H9 (cell line): ENCODE measurements at regions not wholly inside any gene's neighbourhood (a gene's known extent, or its start where the extent isn't known, plus 50 kb on each side); places are given as distances from the start of the nearest gene placed in this dataset.

ENCODE experiments used
- DNase-seq: peaks from one replicate; pipeline ENCODE4 v3.0.0-alpha.2; 2017
- H2AFZ ChIP-seq: one replicate; pipeline ENCODE4 v1.6.1; 2013; ENCODE audit warnings: mild to moderate bottlenecking, low read length, control low read depth, moderate library complexity
- H2AK5ac ChIP-seq: 2 replicates; pipeline ENCODE4 v1.6.1; 2013; ENCODE audit warnings: low read length, control low read depth, mixed read lengths; ENCODE audit not compliant: insufficient read length
- H2BK120ac ChIP-seq: one replicate; pipeline ENCODE4 v1.6.1; 2013; ENCODE audit warnings: low read depth, mild to moderate bottlenecking, low read length, control low read depth, inconsistent platforms; ENCODE audit not compliant: poor library complexity, severe bottlenecking
- H2BK12ac ChIP-seq: 2 replicates; pipeline ENCODE4 v1.6.1; 2013; ENCODE audit warnings: low read length, control low read depth, mixed read lengths, low read depth; ENCODE audit not compliant: insufficient read length
- H2BK15ac ChIP-seq: 2 replicates; pipeline ENCODE4 v1.6.1; 2013; ENCODE audit warnings: low read depth, low read length, control low read depth
- H2BK20ac ChIP-seq: one replicate; pipeline ENCODE4 v1.6.1; 2013; ENCODE audit warnings: low read depth, mild to moderate bottlenecking, low read length, control low read depth, inconsistent platforms; ENCODE audit not compliant: poor library complexity, severe bottlenecking
- H2BK5ac ChIP-seq: 2 replicates; pipeline ENCODE4 v1.6.1; 2013; ENCODE audit warnings: low read length, control low read depth, mixed read lengths; ENCODE audit not compliant: insufficient read length
- H3K14ac ChIP-seq: 2 replicates; pipeline ENCODE4 v1.6.1; 2013; ENCODE audit warnings: low read length, control low read depth; ENCODE audit not compliant: insufficient read depth
- H3K18ac ChIP-seq: 2 replicates; pipeline ENCODE4 v1.6.1; 2013; ENCODE audit warnings: low read depth, mild to moderate bottlenecking, mixed read lengths, low read length, control low read depth; ENCODE audit not compliant: insufficient read length
- H3K23ac ChIP-seq: 2 replicates; pipeline ENCODE4 v1.6.1; 2013; ENCODE audit warnings: low read length, control low read depth, mixed read lengths, low read depth; ENCODE audit not compliant: insufficient read length
- H3K23me2 ChIP-seq: 2 replicates; pipeline ENCODE4 v1.6.1; 2013; ENCODE audit warnings: low read depth, mild to moderate bottlenecking, mixed read lengths, low read length, control low read depth; ENCODE audit not compliant: insufficient read length, poor library complexity, severe bottlenecking
- H3K27ac ChIP-seq: 2 replicates; pipeline ENCODE4 v1.5.1; 2013; ENCODE audit warnings: low read length, control low read depth, mixed read lengths, low read depth; ENCODE audit not compliant: insufficient read length
- H3K27me3 ChIP-seq: 2 replicates; pipeline ENCODE4 v1.6.1; 2013; ENCODE audit warnings: low read length, control low read depth, inconsistent platforms; ENCODE audit not compliant: insufficient read depth
- H3K4ac ChIP-seq: 2 replicates; pipeline ENCODE4 v1.6.1; 2013; ENCODE audit warnings: low read depth, mild to moderate bottlenecking, control low read depth, inconsistent platforms, low read length, moderate library complexity
- H3K4me1 ChIP-seq: 2 replicates; pipeline ENCODE4 v1.6.1; 2013; ENCODE audit warnings: low read length, control low read depth, inconsistent platforms; ENCODE audit not compliant: insufficient read depth
- H3K4me2 ChIP-seq: 2 replicates; pipeline ENCODE4 v1.6.1; 2013; ENCODE audit warnings: low read length, control low read depth, mixed read lengths; ENCODE audit not compliant: insufficient read length, insufficient read depth
- H3K56ac ChIP-seq: 2 replicates; pipeline ENCODE4 v1.6.1; 2013; ENCODE audit warnings: low read depth, mild to moderate bottlenecking, mixed read lengths, low read length, control low read depth; ENCODE audit not compliant: insufficient read length
- H3K79me1 ChIP-seq: 2 replicates; pipeline ENCODE4 v1.6.1; 2013; ENCODE audit warnings: low read depth, mild to moderate bottlenecking, moderate library complexity, low read length, control low read depth, inconsistent platforms; ENCODE audit not compliant: insufficient read depth, poor library complexity, severe bottlenecking
- H3K79me2 ChIP-seq: 2 replicates; pipeline ENCODE4 v1.6.1; 2013; ENCODE audit warnings: low read length, control low read depth, inconsistent platforms; ENCODE audit not compliant: insufficient read depth
- H3K9ac ChIP-seq: 2 replicates; pipeline ENCODE4 v1.6.1; 2013; ENCODE audit warnings: low read length, control low read depth, mixed read lengths; ENCODE audit not compliant: insufficient read length; ENCODE audit errors: extremely low read depth
- H3K9me3 ChIP-seq: one replicate; pipeline ENCODE4 v1.6.1; 2013; ENCODE audit warnings: low read depth, low read length, inconsistent platforms; ENCODE audit not compliant: control insufficient read depth
- H3T11ph ChIP-seq: one replicate; pipeline ENCODE4 v1.6.1; 2013; ENCODE audit warnings: mild to moderate bottlenecking, low read length, control low read depth, inconsistent platforms
- H4K20me1 ChIP-seq: one replicate; pipeline ENCODE4 v1.6.1; 2013; ENCODE audit not compliant: control insufficient read depth, insufficient read length, insufficient read depth
- H4K5ac ChIP-seq: 2 replicates; pipeline ENCODE4 v1.6.1; 2013; ENCODE audit warnings: low read depth, mild to moderate bottlenecking, mixed read lengths, low read length, control low read depth; ENCODE audit not compliant: insufficient read length
- H4K8ac ChIP-seq: replicated peaks from 2 replicates; pipeline ENCODE4 v1.6.1; 2013; ENCODE audit warnings: low read length, control low read depth, mixed read lengths, low read depth; ENCODE audit not compliant: insufficient read length
- H4K91ac ChIP-seq: 2 replicates; pipeline ENCODE4 v1.6.1; 2013; ENCODE audit warnings: low read depth, mild to moderate bottlenecking, moderate library complexity, mixed read lengths, low read length, control low read depth; ENCODE audit not compliant: insufficient read length
- H3K27ac Mint-ChIP-seq, 3 experiments: 2 replicates in 2 of 3; 3 replicates in 1 of 3; pipeline ENCODE4 v1.8.0; 2020 to 2021; ENCODE audit warnings: mixed read lengths in 3 of 3, mild to moderate bottlenecking in 1 of 3, moderate library complexity in 1 of 3
- H3K27me3 Mint-ChIP-seq: 2 replicates; pipeline ENCODE4 v1.8.0; 2021; ENCODE audit warnings: low read depth, mild to moderate bottlenecking, moderate library complexity, mixed read lengths
- H3K36me3 Mint-ChIP-seq, 3 experiments: 2 replicates in 2 of 3; 3 replicates in 1 of 3; pipeline ENCODE4 v1.8.0; 2020 to 2021; ENCODE audit warnings: low read depth in 3 of 3, mixed read lengths in 3 of 3; ENCODE audit not compliant: insufficient read depth in 1 of 3
- H3K4me1 Mint-ChIP-seq, 2 experiments: 2 replicates each; pipeline ENCODE4 v1.8.0; 2020; ENCODE audit warnings: mixed read lengths in 2 of 2
- H3K4me3 Mint-ChIP-seq, 2 experiments: 2 replicates in 1 of 2; 3 replicates in 1 of 2; pipeline ENCODE4 v1.8.0; 2020 to 2021; ENCODE audit warnings: mild to moderate bottlenecking in 2 of 2, mixed read lengths in 2 of 2, moderate library complexity in 1 of 2
- H3K9me3 Mint-ChIP-seq, 2 experiments: 2 replicates in 1 of 2; 3 replicates in 1 of 2; pipeline ENCODE4 v1.8.0; 2020; ENCODE audit warnings: mild to moderate bottlenecking in 2 of 2, mixed read lengths in 2 of 2, moderate library complexity in 1 of 2
- WGBS: extraction: QIAGEN DNeasy Blood & Tissue Kit; methylation state at CpG from one replicate; pipeline ENCODE4 v1.1.7; 2013; ENCODE audit warnings: missing lambda C conversion rate, low lambda C conversion rate, mixed read lengths; ENCODE audit not compliant: insufficient read length; ENCODE audit errors: extremely low coverage; 5-methylcytosine and 5-hydroxymethylcytosine counted together
- TF ChIP-seq, protein P1 (sequence below): fragments of 200-600 bp; sonication (generic); conservative IDR thresholded peaks from 3 replicates; pipeline ENCODE4 v1.8.0; 2021; ENCODE audit warnings: antibody characterized with exemption, mild to moderate bottlenecking

DNA sequence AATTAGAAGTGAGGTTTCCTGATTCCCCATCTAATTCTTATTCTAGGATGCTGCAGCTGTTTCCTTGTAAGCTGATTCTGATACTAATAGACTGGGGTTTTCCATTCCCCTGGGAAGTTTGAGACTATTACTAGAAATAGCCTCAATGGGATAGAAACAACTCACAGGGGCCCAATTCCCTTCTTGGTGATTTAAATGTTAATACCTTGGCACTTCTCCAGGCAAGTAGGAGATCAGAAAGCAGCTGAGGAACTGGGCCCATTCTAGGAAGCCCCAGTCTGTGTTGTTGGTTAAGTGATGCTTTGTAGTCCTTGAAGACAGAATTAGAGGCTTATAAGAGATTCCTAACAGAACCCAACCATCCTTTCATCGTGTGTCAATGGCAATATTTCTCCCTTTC lies 407.0 kb upstream of the SEL1L start:
- Histone ChIP-seq H3K4me1 (no peaks in the 10 kb centered on the region), H4K8ac (no peak overlapping the region), H4K5ac (no peak overlapping the region), H2BK5ac (no peak overlapping the region), H3K9ac (no peak overlapping the region), H3K27me3 (no peaks in the 10 kb centered on the region), H2AFZ (no peak overlapping the region), H3K4me2 (no peak overlapping the region), H4K20me1 (no peaks in the 10 kb centered on the region), H2AK5ac (no peak overlapping the region), H2BK120ac (no peak overlapping the region), H4K91ac (no peak overlapping the region), H3K56ac (no peak overlapping the region), H3T11ph (no peak overlapping the region), H2BK15ac (no peak overlapping the region), H3K18ac (no peak overlapping the region), H3K14ac (no peak overlapping the region), H3K4ac (no peak overlapping the region), H2BK12ac (no peak overlapping the region), H2BK20ac (no peak overlapping the region), H3K23ac (no peak overlapping the region), H3K9me3 (no peaks in the 10 kb centered on the region), H3K79me2 (no peaks in the 10 kb centered on the region), H3K79me1 (no peaks in the 10 kb centered on the region), H3K27ac (no peak overlapping the region), H3K23me2 (no peaks in the 10 kb centered on the region)
- no peak for DNase-seq
- TF ChIP-seq, protein P1, sequence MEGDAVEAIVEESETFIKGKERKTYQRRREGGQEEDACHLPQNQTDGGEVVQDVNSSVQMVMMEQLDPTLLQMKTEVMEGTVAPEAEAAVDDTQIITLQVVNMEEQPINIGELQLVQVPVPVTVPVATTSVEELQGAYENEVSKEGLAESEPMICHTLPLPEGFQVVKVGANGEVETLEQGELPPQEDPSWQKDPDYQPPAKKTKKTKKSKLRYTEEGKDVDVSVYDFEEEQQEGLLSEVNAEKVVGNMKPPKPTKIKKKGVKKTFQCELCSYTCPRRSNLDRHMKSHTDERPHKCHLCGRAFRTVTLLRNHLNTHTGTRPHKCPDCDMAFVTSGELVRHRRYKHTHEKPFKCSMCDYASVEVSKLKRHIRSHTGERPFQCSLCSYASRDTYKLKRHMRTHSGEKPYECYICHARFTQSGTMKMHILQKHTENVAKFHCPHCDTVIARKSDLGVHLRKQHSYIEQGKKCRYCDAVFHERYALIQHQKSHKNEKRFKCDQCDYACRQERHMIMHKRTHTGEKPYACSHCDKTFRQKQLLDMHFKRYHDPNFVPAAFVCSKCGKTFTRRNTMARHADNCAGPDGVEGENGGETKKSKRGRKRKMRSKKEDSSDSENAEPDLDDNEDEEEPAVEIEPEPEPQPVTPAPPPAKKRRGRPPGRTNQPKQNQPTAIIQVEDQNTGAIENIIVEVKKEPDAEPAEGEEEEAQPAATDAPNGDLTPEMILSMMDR = no peak
- no CpG with 5 or more reads among the region's 1 CpG for WGBS
- Mint-ChIP-seq H3K4me1 (peaks cover 4 to 8% of the 10 kb centered on the region in 2 experiments), H3K9me3 (peaks cover 0 to 2% of the 10 kb centered on the region in 2 experiments; a peak in 1 of 5 replicates), H3K27me3 (no peaks in the 10 kb centered on the region), H3K27ac (no peak overlapping the region), H3K36me3 (no peaks in the 10 kb centered on the region), H3K4me3 (no peak overlapping the region)
